ENCODE measurements at regions not wholly inside any gene's neighbourhood (a gene's known extent, or its start where the extent isn't known, plus 50 kb on each side); places are given as distances from the start of the nearest gene placed in this dataset.

DNA sequence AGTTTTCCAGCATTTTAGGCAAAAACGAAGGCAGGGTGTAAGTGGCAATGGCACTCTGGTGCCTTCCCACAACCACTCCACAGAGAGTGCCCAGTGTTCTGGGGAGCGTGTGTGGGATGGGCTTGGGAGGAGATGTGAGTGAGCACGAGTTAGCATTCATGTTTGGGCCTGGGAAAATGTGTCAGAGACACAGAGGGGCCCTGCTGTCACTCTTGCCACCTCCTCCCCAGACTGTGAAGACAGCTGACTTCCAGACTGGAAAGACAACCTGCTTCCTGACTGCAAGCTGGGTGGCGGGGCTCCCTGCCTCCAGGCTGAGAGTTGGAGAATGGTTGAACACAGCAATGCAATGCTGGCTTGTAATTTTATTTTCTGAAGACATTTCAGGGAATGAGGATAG lies 454.5 kb upstream of the ZMIZ1 start:
- TF ChIP-seq, protein P1, sequence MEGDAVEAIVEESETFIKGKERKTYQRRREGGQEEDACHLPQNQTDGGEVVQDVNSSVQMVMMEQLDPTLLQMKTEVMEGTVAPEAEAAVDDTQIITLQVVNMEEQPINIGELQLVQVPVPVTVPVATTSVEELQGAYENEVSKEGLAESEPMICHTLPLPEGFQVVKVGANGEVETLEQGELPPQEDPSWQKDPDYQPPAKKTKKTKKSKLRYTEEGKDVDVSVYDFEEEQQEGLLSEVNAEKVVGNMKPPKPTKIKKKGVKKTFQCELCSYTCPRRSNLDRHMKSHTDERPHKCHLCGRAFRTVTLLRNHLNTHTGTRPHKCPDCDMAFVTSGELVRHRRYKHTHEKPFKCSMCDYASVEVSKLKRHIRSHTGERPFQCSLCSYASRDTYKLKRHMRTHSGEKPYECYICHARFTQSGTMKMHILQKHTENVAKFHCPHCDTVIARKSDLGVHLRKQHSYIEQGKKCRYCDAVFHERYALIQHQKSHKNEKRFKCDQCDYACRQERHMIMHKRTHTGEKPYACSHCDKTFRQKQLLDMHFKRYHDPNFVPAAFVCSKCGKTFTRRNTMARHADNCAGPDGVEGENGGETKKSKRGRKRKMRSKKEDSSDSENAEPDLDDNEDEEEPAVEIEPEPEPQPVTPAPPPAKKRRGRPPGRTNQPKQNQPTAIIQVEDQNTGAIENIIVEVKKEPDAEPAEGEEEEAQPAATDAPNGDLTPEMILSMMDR (IDR thresholded peaks at IDR 0.05; ENCODE audit: low read length), result no peak
- no peak for TF ChIP-seq EZH2 (IDR thresholded peaks at IDR 0.05; ENCODE audit: borderline replicate concordance, low read length)
